HepG2 (cell line): ENCODE measurements at regions not wholly inside any gene's neighbourhood (a gene's known extent, or its start where the extent isn't known, plus 50 kb on each side); places are given as distances from the start of the nearest gene placed in this dataset.

Experiments
- CTCF ChIP-seq: sonication (generic); formaldehyde crosslinking; IDR thresholded peaks from 2 replicates; pipeline ENCODE4 v1.5.0; 2020; ENCODE audit warnings: mild to moderate bottlenecking, missing genetic modification reagents, moderate library complexity
- KAT2B ChIP-seq: fragments of 150-350 bp; IDR thresholded peaks from 2 replicates; pipeline ENCODE4 v1.6.1; 2014; ENCODE audit warnings: low read depth, low read length, borderline replicate concordance
- KDM1A ChIP-seq: IDR thresholded peaks from 2 replicates; pipeline ENCODE4 v1.6.1; 2016; ENCODE audit warnings: missing compliant biosample characterization
- POLR2AphosphoS5 ChIP-seq: IDR thresholded peaks from 2 replicates; pipeline ENCODE4 v1.6.1; 2012; ENCODE audit warnings: low read depth, low read length

- TF ChIP-seq CTCF (no peak), POLR2AphosphoS5 (no peak), KAT2B (no peak), KDM1A (no peak)
Measured at GRCh38 chr2:59282374-59283057, 1041.4 kb upstream of the FANCL start.
